C1 segment of cervical spinal cord (tissue), 14 donors: ENCODE measurements at regions not wholly inside any gene's neighbourhood (a gene's known extent, or its start where the extent isn't known, plus 50 kb on each side); places are given as distances from the start of the nearest gene placed in this dataset.

ENCODE experiments used
- DNase-seq, 14 donors: peaks; one replicate each; lab custom pipeline; 2025; lab: John Stamatoyannopoulos, UW

DNA sequence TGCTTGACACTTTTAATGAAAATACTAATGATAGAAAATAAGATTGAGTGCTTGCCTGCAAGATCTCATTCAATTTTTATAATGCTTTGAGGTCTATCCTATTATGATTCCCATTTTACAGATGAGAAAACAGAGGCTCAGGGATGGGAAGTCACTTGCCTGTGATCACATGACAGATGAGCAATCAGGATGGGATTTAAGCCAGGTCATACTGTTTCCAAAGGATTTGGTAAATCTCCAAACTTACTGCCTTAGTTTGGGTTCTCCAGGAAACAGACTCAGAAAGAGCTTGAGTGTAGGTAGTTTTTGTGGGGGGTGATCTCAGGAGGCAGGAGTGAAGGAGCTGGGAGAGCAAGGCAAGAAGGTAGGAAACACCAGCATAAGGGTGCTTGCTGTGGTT, 456.3 kb downstream of the MAFB start:
- DNase-seq, result no peak

DNA sequence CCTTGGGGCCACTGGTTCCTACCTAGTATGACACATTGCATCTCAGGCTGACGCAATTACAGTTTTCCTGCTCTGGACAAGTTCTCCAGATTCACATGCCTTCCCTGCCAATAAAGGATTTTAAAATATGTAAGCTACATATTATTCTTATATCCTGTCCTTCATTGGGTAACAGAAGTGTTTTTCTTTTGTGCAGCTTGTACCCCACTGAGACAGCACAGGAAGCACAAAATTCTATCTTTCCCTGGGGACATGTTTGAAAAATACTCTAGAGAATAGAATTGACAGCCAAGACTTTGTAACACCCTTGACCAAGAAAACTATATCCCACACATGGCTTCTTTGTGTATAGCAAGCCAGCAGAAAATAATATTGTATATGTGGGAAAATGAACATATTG, 456.8 kb downstream of the MAFB start:
- DNase-seq, result no peak

DNA sequence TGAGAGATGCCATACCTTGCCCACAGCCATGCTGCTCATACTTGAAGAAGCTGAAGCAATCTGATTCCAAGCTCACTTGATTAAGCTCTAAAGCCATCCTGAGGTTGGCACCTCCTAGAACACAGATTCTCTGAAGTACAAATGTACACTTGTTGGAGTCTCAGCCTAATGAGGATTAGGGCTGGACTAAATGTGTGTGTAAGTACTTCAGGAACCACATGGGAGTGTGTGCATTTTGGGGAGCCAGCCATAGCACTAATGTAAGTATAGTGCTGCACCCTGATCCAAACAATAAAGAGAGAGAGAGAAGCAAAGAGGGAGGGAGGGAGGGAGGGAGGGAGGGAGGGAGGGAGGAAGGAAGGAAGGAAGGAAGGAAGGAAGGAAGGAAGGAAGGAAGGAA, 458.6 kb downstream of the MAFB start:
- DNase-seq, result no peak

DNA sequence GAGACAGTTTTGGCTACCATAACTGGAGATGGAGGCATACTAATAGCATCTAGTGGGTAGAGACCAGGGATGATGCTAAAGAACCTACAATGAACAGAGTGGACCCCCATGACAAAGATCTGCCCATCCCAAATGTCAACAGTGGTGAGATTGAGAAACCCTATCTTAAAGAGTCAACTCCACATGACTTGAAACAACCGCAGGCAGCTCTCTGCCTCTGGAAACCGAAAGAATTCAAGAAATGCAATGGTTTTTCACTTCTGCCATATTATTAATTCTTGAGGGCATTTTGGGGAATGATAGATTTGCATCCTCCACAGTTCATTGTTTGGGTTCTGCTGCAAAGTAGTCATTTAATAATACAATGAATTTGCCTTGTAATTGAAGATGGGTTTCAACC, 463.4 kb downstream of the MAFB start:
- DNase-seq, result no peak

DNA sequence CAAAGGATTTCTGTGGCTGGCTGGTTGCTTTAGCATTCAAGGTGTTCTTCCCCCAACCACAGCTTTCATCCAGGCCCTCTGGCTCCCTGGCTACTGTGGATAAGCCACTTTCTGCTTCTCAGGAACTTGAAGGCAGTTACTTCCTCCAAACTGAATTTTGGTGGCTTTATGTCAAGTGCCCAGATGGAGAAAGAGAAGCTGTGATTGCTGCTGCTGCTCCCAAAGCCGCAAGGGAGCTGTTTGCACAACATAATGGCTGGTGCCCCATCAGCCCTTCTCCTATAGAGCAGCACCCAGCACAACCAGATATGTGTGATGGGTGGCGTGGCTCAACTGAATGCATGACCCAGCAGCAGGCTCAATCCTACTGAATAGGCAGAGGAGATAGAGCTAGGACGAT, 465.2 kb downstream of the MAFB start:
- DNase-seq, result no peak

DNA sequence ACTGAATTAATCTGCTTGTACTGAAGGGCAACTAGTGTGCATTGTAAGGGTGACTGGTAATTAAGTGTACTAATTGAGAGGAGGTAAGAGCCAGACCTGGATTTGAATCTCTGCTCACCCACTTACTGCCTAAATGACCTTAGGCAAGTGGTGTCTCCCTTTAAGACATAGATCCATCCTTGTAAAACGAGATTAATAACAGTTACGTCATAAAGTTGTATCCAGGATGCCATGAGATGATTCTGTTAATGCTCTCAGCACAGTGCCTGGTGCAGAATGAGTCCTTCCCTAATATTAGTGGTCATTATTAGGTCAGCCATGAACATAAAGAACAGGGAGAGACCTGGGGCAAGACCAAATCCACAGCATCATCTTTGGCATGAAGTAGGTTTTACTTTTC, 470.1 kb downstream of the MAFB start:
- DNase-seq, result no peak

DNA sequence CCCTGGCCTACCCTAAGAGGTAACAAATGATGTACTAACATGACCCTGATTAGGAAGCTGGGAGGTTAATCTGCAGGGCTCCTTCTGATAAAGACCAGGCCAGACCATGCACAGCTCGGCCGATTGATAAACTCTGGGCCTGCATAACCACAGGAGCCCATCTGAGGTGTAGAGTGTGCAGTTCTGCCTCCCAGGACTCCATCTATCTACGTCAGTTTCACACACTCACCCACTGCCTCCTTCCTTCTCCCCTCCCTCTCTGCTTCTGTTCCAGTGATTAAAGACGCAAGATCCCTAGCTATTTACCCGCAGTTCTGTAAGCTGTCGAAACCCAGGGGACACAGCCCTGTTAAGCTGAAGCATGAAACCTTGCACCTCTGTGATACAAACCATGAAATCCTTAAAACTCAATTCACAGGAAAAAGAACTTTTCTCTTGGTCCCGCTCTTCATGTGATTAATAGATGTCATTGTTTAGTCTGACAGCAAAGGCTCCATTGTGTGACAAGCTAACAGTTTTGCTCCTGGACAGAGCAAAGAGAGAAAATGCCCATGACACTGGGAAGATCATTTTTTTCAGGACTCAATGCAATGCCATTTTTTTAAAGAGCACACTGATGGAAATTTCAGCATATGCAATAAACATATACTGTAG, 470.6 kb downstream of the MAFB start:
- DNase-seq, result peak in 3 of 14 donors; percentile 11 to 28 (median 16)

DNA sequence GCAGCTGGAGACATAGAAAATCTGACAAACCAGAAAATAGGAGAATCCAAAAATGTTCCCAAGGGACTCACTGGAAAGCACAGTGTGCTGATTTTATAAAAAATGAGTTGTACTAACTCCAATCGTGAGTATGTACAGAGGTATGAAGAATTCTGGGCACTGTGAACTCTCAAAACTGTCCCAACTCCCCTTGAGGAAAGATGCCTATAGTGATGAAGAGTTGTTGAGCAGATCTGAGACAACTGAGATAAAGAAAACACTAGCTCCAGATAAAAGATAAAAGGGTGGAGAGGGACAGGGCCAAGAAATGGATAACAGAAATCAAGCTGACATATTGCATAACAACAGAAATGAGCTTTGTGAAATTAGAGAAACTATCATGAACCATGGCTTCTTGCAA, 481.4 kb downstream of the MAFB start:
- no peak for DNase-seq

DNA sequence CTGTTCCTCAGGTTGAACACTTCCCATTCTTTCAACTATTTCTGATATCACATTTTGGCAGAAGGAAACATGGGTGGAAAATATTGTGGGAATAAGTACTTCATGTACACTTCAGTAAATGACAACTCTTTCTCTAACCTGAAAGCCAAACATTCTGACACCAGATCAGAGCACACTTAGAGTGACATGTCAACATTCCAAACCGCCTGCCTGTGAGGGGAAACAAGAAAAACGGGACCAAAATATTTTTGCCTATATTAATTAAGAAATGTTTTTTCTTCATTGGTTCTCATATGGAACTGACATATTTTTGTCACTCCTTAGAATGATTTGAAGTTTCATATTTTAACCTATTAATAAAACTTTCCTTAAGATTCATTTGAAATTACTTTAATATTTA, 483.1 kb downstream of the MAFB start:
- no peak for DNase-seq

DNA sequence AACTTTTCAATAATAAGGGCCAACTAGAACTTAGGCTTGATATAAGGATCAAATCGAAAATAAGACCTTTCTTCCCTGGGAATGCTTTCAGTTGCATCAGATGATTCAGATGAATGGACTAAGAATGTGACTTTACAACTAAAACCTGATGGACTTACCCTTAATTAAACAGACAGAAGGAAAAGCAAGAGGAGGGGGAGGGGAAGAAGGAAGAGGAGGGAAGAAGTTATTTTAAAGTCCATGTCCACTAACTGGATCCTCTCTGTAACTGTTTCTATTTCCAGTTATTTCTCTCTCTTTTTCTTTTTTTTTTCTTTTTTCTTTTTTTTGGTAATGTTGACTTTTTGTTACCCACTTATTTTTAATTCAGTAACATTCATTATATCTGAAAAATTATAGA, 486.0 kb downstream of the MAFB start:
- no peak for DNase-seq

DNA sequence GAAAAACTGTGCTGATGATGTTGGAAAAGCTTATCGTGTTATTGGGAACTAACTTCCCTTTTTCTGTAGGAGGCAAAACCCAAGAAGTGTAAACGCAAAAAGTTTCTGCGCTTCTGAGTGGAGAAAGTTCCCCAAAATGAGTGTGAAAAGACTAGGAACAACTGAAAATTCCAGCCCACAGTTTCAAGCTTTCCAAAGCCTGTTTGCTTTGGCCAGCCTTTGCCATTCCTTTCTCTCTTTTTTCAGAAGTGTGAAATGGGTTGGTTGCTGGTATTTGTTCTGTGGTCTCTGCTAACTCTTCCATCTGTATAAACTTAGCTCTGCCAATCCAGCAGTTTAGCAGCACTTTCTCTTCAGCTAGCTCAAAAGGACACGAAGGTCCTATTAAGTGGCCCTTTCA, 491.3 kb downstream of the MAFB start:
- DNase-seq, result no peak

DNA sequence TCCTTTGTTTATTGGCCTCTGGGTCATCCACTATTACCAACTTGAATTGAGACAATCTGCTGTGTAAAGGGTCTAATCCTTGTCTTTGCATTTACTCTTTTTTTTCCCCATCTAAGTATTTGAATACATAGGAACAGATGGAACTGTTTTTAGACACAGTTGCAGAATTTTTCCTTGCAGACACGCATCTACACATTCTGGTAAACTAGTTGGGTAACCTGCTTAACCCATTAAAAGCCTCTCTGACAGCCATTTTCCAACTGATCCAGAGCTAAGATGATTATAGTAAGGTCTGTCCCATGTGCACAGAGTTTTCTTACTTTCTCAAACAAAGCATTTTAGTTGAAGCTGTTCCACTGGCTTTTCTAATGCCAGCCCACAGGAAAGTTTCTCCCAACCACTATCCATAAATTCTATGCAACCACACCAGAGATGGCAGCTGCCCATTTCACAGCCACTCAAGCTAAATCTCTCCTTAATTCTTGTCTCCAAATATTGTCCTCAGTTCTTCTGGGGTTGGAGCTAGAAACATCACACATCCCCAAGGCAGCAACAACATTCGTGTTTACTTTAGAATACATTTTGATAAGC, 492.1 kb downstream of the MAFB start:
- no peak for DNase-seq

DNA sequence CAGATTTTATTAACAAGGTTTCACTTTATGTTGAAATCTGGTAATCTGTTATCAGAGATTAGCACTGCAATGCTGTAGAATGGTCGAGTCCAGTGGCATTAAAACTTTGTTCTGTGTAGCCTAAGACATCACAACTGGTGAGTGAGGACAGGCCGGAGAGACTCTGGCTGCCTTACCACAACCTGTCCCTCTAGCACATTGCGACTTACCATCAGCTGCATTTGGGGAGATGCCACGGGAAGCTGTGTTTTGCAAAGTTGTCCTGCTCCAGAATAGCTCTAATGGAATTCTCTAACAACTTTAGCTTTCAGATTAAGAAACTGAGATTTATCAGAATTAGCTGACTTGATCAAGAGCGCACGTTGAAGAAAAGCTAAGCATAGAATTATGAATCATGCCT, 493.3 kb downstream of the MAFB start:
- no peak for DNase-seq

DNA sequence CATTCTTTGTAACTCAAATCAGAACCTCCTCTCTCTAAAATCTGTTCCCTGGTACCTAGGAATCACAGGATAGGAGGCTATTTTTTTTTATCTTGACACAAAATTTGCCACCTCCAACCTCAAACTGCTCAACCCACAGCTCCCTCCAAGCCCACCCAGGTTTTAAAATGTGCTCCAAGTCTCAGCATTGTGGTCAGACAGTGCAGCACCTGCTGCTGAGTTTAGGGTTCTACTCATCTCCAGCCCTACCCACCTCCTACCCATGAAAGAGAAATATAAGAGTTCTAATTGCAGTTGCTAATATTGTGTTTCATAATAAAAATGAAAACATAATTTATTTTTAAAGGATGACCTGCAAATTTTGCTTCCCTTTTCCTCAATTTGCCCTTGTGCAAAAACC, 496.5 kb downstream of the MAFB start:
- DNase-seq, result no peak

DNA sequence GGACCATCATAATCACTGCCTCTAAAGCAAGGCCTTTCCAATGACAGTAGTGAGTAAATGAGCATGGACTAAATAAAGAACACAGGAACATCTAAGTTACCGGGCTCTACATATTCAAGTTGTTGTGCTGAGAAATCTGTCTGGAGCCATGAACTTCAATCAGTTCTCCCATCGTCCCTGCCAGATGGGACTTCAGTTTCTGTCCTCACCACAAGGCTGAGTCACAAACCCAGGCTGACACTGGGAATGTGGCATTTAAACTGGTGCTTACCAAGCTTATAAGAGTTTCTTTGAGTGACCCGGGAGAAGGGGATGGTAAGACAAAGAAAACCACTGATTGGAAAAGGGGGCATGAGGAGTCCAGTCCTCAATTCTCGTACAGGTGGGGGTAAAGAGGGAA, 497.0 kb downstream of the MAFB start:
- no peak for DNase-seq

DNA sequence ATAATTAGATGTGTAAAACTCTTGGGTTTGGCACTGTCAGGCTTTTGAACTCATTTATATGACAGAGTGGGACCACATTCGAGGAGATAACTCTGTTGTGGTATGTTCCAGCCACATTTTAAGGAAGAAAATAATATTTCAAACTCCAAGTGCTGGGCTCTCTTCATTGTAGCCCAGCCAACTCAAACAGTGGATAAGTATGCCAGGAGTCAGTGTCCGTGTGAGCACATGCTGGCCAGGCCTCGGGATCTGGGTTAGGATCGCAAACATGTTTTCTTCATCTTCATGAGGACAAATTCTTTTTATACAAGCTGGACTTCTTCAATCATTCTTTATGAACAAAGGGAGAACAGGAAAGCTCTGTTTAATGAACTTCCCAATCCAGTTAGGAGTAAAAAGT, 497.5 kb downstream of the MAFB start:
- DNase-seq, result no peak

DNA sequence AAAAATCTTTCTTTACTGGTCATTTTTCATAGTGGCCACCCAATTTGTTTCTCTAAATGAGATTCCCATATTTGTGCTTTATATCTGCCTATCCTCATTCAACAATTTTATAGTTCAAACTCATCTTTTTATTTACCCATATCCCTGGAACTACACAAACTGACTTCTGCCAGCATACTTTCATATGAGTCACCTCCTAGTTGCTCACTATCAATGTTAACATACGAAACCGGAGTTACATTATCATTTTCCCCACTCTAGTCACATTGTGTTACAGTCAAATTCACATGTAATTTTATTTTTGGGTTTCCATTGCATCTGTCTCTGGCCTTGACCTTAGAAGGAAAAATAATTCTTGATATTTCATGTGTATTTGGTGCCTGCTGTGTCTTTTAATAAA, 499.4 kb downstream of the MAFB start:
- DNase-seq, result no peak

DNA sequence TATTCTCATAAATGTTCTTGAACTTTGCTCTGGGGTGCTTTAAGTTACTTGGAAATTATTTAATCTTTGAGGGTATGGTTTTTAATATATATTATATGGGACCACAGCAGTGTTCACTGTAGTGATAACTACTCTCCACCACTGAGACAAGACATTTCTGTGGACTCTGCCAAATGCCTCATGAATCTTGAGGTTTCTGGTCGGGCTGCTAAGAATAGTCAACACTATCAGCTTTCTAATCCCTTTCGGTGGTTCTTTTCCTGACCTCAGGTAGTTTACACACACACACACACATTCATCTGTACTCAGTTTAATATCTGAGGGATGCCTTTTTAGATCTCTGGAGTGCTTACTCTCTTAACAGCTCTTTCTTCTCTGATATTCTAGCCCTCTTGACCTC, 500.7 kb downstream of the MAFB start:
- DNase-seq, result no peak

DNA sequence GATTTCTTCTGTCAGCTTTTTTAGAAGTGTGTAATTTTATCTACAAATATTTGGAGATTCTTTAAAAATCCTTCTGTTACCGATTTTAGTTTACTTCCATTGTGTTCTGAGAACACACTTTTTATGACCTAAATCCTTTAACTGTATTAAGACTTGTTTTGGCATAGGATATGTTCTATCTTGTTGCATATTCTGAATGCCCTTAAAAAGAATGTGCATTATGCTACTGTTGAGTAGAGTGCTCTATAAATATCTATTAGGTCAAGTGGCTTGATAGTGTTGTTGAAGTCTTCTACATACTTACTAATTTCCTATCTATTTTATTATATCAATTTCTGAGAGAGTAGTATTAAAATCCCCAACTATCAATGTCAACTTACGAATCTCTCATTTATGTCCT, 502.2 kb downstream of the MAFB start:
- no peak for DNase-seq

DNA sequence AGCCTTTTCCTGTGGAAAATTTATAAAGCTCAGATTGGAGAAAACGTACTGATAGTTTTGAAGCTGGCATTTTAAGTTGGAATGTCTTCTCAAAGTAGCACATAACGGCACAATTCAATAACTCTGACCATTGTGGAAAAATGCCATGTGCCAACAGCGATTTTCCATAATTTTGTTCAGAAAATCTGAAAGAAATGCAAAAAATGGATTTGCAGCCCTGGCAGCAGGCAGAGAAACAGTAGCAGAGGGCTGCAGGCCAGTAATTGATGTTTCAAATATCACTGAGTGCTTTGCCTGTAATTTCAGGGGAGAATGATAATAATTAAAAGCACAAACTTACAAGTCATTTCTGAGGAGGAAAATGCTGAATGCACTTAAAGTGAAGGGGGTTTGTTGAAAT, 507.4 kb downstream of the MAFB start:
- DNase-seq, result no peak

DNA sequence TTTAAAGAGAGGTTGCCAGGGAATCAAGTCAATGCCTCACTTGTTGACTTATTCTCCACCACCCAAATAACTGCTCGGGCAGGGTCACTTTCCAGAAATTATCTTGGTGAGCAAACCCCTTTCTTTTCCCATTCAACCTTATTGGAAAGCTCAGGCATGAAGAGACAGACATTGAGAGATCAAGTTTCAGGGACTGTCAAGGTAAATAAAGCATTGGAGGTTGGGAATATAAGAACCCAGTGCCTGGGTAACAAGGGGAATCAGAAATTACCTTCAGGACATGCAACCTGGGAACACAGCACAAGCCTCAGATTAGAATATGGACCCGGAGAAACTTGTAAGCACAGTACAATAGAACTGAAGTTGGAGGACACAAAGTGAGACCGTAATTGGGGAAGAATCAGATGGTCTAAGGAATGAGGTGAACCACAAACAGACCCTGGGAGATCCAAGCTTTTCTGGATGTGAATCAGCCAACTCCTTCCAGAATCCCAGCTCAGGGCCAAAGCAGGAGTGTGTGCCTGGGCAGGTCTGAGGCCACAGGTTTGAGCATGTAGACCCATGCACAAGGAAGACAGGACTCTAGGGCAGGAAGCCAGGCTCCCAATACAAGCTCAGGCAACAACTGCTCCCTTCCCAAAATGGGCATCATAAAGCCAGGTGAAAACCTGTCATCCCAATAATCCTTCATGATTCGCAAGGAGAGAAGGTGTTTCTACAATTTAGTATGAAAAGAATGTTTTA, 512.8 kb downstream of the MAFB start:
- DNase-seq, result no peak

DNA sequence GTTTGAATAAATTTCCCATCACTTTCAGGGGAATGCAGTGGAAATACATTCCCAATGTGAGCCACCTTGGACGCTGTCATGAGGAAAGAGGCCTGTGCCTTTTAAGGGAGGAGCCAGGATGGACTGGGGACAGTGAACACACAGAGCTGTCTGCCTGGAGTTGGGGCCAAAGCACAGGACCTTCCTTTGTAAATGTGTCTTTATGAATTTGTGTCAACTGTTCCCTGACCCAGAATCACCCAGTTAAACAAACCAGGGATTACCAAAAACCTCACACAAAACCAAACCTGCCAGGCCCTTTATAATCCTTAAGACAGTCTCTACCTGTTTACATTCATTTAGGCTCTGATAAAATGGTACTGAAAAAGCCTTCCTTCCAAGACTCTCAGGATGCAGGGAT, 513.7 kb downstream of the MAFB start:
- DNase-seq, result no peak

DNA sequence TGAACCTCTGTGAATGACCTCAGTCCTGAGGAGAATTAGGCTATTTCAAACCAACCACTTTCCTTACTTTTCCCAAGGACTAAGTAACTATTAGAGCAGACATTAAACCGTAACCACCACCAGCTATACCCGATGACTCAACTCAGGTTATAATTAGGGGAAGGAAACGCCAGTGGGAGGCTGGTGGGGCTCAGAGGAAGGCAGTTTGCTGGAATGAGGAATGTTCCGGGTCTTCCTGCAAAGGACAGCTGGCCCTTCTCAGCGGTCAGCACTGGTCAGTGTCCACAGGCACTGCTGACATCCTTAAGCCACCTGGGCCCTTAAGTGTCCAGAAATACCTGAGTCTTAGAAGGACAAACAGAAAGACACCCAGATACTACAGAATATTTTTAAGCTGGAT, 515.2 kb downstream of the MAFB start:
- DNase-seq, result no peak
